Aorta (tissue), 5 donors: ENCODE measurements at regions not wholly inside any gene's neighbourhood (a gene's known extent, or its start where the extent isn't known, plus 50 kb on each side); places are given as distances from the start of the nearest gene placed in this dataset.
"Not testable (repeated sequence)": the region's sequence is repeated elsewhere in the genome, so short reads cannot be mapped to it uniquely, and the experiment has no call there.

Experiments
- ATAC-seq: fragments of 200-7000 bp; cut with Tn5 transposase; one replicate; pipeline ENCODE4 v1.9.1; 2022; ENCODE audit warnings: moderate library complexity; ENCODE audit not compliant: low FRiP score
- DNase-seq, 2 donors: peaks; one replicate each; pipeline ENCODE4 v3.0.0-alpha.2; 2020
- H3K27ac ChIP-seq, 2 donors: one replicate each; pipeline ENCODE4 v1.5.1; 2013; ENCODE audit warnings: low read length in 2 of 2, mild to moderate bottlenecking in 2 of 2, moderate library complexity in 2 of 2, control low read depth in 1 of 2, inconsistent platforms in 1 of 2, low read depth in 1 of 2
- H3K27me3 ChIP-seq, 2 donors: one replicate each; pipeline ENCODE4 v1.6.1; 2013; ENCODE audit warnings: control low read depth in 1 of 2, low read length in 1 of 2, mild to moderate bottlenecking in 1 of 2, moderate library complexity in 1 of 2; ENCODE audit not compliant: insufficient read depth in 2 of 2, control insufficient read depth in 1 of 2
- H3K36me3 ChIP-seq, 2 donors: one replicate each; pipeline ENCODE4 v1.6.1; 2013; ENCODE audit warnings: control low read depth in 1 of 2, low read length in 1 of 2, mild to moderate bottlenecking in 1 of 2; ENCODE audit not compliant: insufficient read depth in 2 of 2, control insufficient read depth in 1 of 2
- H3K4me1 ChIP-seq, 2 donors: one replicate each; pipeline ENCODE4 v1.6.1; 2013; ENCODE audit warnings: low read length in 2 of 2, control low read depth in 1 of 2, mild to moderate bottlenecking in 1 of 2, moderate library complexity in 1 of 2; ENCODE audit not compliant: insufficient read depth in 2 of 2, control insufficient read depth in 1 of 2
- H3K4me3 ChIP-seq, 2 donors: one replicate each; pipeline ENCODE4 v1.5.1; 2013; ENCODE audit warnings: low read length in 2 of 2, control low read depth in 1 of 2, mild to moderate bottlenecking in 1 of 2
- H3K9me3 ChIP-seq: one replicate; pipeline ENCODE4 v1.6.1; 2013; ENCODE audit warnings: mild to moderate bottlenecking, low read length; ENCODE audit not compliant: control insufficient read depth
- WGBS, 2 donors: extraction: QIAGEN DNeasy Blood & Tissue Kit; methylation state at CpG; one replicate each; pipeline ENCODE4 v1.1.7; 2013; 5-methylcytosine and 5-hydroxymethylcytosine counted together
- intact Hi-C, 2 donors: fragments of 100-400 bp; cut with DNase I; formaldehyde crosslinking; loops; one replicate each; pipeline versions ENCODE4 v1.14.2 to v1.15.0; 2022
- donor health status: healthy with polysubstance abuse.
- donor health status: Bipolar disorder and iron deficiency.
- donor health status: DM: no; HTN: no; CAD: no.
- donor health status: DM: no; HTN: no; CAD: no.
- donor health status: DM: yes; HTN: yes; CAD: no.

- no peak for ATAC-seq
- H3K4me1 ChIP-seq, result no peaks in the 10 kb centered on the region
Observed at GRCh38 chr9:31535651-31536050, 848.8 kb upstream of the ACO1 start.

GRCh38 chr9:31536471-31536870, 848.0 kb upstream of the ACO1 start:
- DNase-seq (no peak), ATAC-seq (no peak)
- Histone ChIP-seq H3K4me1 (no peaks in the 10 kb centered on the region), H3K4me3 (no peak overlapping the region), H3K9me3 (no peaks in the 10 kb centered on the region), H3K27me3 (no peaks in the 10 kb centered on the region), H3K27ac (no peak overlapping the region), H3K36me3 (no peaks in the 10 kb centered on the region)
- intact Hi-C loops, result loop anchor here in 1 of 2 donors (10.0 kb wide), 1 partner anchor 52 kb away; no protein-coding TSS in a partner anchor
- WGBS, 2 donors, result 50 to 60% methylated on average over 4 of the region's 4 CpGs

More at GRCh38 chr9:31535651-31536050, 848.8 kb upstream of the ACO1 start:
- Histone ChIP-seq H3K36me3 (no peaks in the 10 kb centered on the region), H3K9me3 (no peaks in the 10 kb centered on the region), H3K4me3 (no peak overlapping the region), H3K27ac (no peak overlapping the region), H3K27me3 (no peaks in the 10 kb centered on the region)
- intact Hi-C loops, result loop anchor here in 1 of 2 donors (10.0 kb wide), 1 partner anchor 51 kb away; no protein-coding TSS in a partner anchor
- DNase-seq, result no peak
- WGBS, 2 donors, result 69 to 74% methylated on average over 2 of the region's 2 CpGs

- 17% methylated on average over 4 of the region's 4 CpGs for WGBS, 2 donors
Observed at GRCh38 chr9:31541721-31542281, 842.6 kb upstream of the ACO1 start.

GRCh38 chr9:31542384-31543055, 841.9 kb upstream of the ACO1 start:
- no peaks in the 10 kb centered on the region for H3K9me3 ChIP-seq
- H3K4me3 ChIP-seq, result no peak overlapping the region
- H3K4me1 ChIP-seq, result no peaks in the 10 kb centered on the region
- ATAC-seq (peak; percentile 87), DNase-seq (no peak)
- no peaks in the 10 kb centered on the region for H3K27me3 ChIP-seq
- 23 to 28% methylated on average over 5 of the region's 5 CpGs for WGBS, 2 donors
- H3K27ac ChIP-seq, result no peak overlapping the region
- intact Hi-C loops, result no loop called here
- no peaks in the 10 kb centered on the region for H3K36me3 ChIP-seq

More at GRCh38 chr9:31541721-31542281, 842.6 kb upstream of the ACO1 start:
- H3K4me1 ChIP-seq, result no peaks in the 10 kb centered on the region
- DNase-seq, result no peak
- no peaks in the 10 kb centered on the region for H3K36me3 ChIP-seq
- H3K9me3 ChIP-seq, result no peaks in the 10 kb centered on the region
- ATAC-seq, result peak; percentile 36
- H3K27me3 ChIP-seq, result no peaks in the 10 kb centered on the region
- H3K27ac ChIP-seq, result no peak overlapping the region
- intact Hi-C loops, result no loop called here
- no peak overlapping the region for H3K4me3 ChIP-seq

GRCh38 chr9:31554941-31555340, 829.5 kb upstream of the ACO1 start:
- no peaks in the 10 kb centered on the region for H3K27me3 ChIP-seq
- intact Hi-C loops, result no loop called here
- 46% methylated on average over 2 of the region's 2 CpGs for WGBS, 2 donors
- H3K4me3 ChIP-seq, result no peak overlapping the region
- no peak for DNase-seq
- no peak overlapping the region for H3K27ac ChIP-seq
- ATAC-seq, result no peak
- no peaks in the 10 kb centered on the region for H3K9me3 ChIP-seq
- no peaks in the 10 kb centered on the region for H3K4me1 ChIP-seq
- no peaks in the 10 kb centered on the region for H3K36me3 ChIP-seq

GRCh38 chr9:31556667-31557463, 827.6 kb upstream of the ACO1 start:
- H3K27ac ChIP-seq, result no peak overlapping the region
- no peak for DNase-seq
- ATAC-seq, result no peak
- no peaks in the 10 kb centered on the region for H3K36me3 ChIP-seq
- no peak overlapping the region for H3K4me3 ChIP-seq
- no peaks in the 10 kb centered on the region for H3K27me3 ChIP-seq
- H3K4me1 ChIP-seq, result no peaks in the 10 kb centered on the region
- H3K9me3 ChIP-seq, result no peaks in the 10 kb centered on the region
- intact Hi-C loops, result no loop called here
- 89 to 92% methylated on average over 3 of the region's 3 CpGs for WGBS, 2 donors

DNA sequence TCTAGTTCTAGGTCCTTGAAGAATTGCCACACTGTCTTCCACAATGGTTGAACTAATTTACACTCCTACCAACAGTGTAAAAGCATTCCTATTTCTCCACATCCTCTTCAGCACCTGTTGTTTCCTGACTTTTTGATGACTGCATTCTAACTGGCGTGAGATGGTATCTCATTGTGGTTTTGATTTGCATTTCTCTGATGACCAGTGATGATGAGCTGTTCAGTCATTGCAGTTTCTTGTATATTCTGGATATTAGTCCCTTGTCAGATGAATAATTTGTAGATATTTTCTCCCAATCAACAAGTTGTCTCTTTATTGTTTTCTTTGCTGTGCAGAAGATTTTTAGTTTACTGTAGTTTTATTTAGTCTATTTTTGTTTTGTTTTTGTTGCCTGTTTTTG, 812.3 kb upstream of the ACO1 start:
- 91 to 92% methylated on average over 1 of the region's 1 CpG for WGBS, 2 donors
- not testable (repeated sequence) for H3K4me3 ChIP-seq

GRCh38 chr9:31573561-31573960, 810.9 kb upstream of the ACO1 start:
- 67 to 71% methylated on average over 2 of the region's 2 CpGs for WGBS, 2 donors
- DNase-seq, result no peak
- no peaks in the 10 kb centered on the region for H3K36me3 ChIP-seq
- intact Hi-C loops, result no loop called here
- ATAC-seq, result no peak
- no peaks in the 10 kb centered on the region for H3K4me1 ChIP-seq
- no peak overlapping the region for H3K27ac ChIP-seq
- H3K9me3 ChIP-seq, result no peaks in the 10 kb centered on the region
- no peaks in the 10 kb centered on the region for H3K27me3 ChIP-seq
- H3K4me3 ChIP-seq, result no peak overlapping the region

More for the DNA sequence above, 812.3 kb upstream of the ACO1 start:
- H3K4me1 ChIP-seq, intact Hi-C loops, H3K27me3 ChIP-seq, H3K9me3 ChIP-seq, ATAC-seq, H3K36me3 ChIP-seq, H3K27ac ChIP-seq, DNase-seq: not testable (repeated sequence)
